ENCODE measurements at regions not wholly inside any gene's neighbourhood (a gene's known extent, or its start where the extent isn't known, plus 50 kb on each side); places are given as distances from the start of the nearest gene placed in this dataset.

DNA sequence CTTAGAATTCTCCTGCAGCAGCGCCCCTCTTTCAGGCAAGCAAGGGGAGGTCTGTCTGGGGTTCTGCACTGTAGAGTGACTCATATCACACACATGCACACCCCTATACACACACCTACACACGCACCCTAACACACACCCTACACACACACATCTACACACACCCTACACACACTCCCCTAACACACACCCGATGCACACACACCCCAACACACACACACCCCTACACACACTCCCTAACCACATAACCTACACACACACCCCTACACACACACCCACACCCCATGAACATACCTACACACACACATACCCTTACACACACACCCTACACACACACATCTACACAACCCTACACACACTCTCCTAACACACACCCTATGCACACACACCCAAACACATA, 493.2 kb downstream of the IRS2 start:
- no peak overlapping the region for H4K91ac ChIP-seq (ENCODE audit: insufficient read depth, low read depth, low read length)
- no peak overlapping the region for H3K4me3 ChIP-seq (ENCODE audit: insufficient read depth, low read depth, low read length)
- TF ChIP-seq SMC3 (IDR thresholded peaks at IDR 0.05; ENCODE audit: low read depth, low read length) (no peak), MXI1 (IDR thresholded peaks at IDR 0.05; ENCODE audit: borderline replicate concordance, low read depth, low read length) (no peak), MAFK (IDR thresholded peaks at IDR 0.05; ENCODE audit: low read depth, low read length) (no peak), CEBPB (IDR thresholded peaks at IDR 0.05; ENCODE audit: low read depth, low read length) (no peak), RFX5 (IDR thresholded peaks at IDR 0.05; ENCODE audit: low read depth, low read length) (no peak), CHD1 (IDR thresholded peaks at IDR 0.05; ENCODE audit: low read depth, low read length) (no peak), BHLHE40 (IDR thresholded peaks at IDR 0.05; ENCODE audit: low read depth, low read length) (no peak), RAD21 (IDR thresholded peaks at IDR 0.05; ENCODE audit: low read length) (no peak), RCOR1 (IDR thresholded peaks at IDR 0.05; ENCODE audit: insufficient replicate concordance, low read length) (no peak), MAZ (IDR thresholded peaks at IDR 0.05; ENCODE audit: borderline replicate concordance, low read depth, low read length) (no peak), CTCF (conservative IDR thresholded peaks at IDR 0.05; ENCODE audit: low read depth, low read length) (no peak), NFE2L2 (IDR thresholded peaks at IDR 0.05; ENCODE audit: low read depth, low read length) (no peak), POLR2A (IDR thresholded peaks at IDR 0.05; ENCODE audit: low read depth, low read length) (no peak), FOS (IDR thresholded peaks at IDR 0.05; ENCODE audit: low read depth, low read length) (no peak)
- no peak overlapping the region for H3K9ac ChIP-seq (ENCODE audit: low read depth, low read length)
- peak overlapping the region; percentile 42; the same call in 1 of the 2 replicates for H3K14ac ChIP-seq (replicated peaks; ENCODE audit: low read depth, low read length)
- intact Hi-C loops (cut with micrococcal nuclease): no loop called here
- 82 to 100% methylated on average over 1 to 2 of the region's 3 CpGs for WGBS, 2 experiments (ENCODE audit: extremely low coverage in 2 of 2, insufficient read length in 1 of 2)
- H2BK15ac ChIP-seq (ENCODE audit: low read depth, low read length): peak overlapping the region; percentile 74; the same call in 1 of the 3 replicates
- H2AK5ac ChIP-seq (ENCODE audit: low read depth, low read length): peak overlapping the region; percentile 81
- H3K18ac ChIP-seq (ENCODE audit: low read depth, low read length): no peak overlapping the region
- no peak overlapping the region for H3K4ac ChIP-seq (ENCODE audit: low read depth, low read length)
- in situ Hi-C loops (cut with MboI; ENCODE audit: low sequenced_read_pairs): no loop called here
- H2BK20ac ChIP-seq (ENCODE audit: low read depth, low read length): no peak overlapping the region
- dilution Hi-C loops (cut with HindIII; ENCODE audit: low sequenced_read_pairs, unreplicated experiment): no loop called here
- no peaks in the 10 kb centered on the region for H3K36me3 ChIP-seq (ENCODE audit: control insufficient read depth, insufficient read depth, low read length)
- no peak for DNase-seq
- no peak overlapping the region for H3K4me2 ChIP-seq (ENCODE audit: low read depth, low read length)
- no peak for ATAC-seq (ENCODE audit: low read depth)
- no peak overlapping the region for H2AFZ ChIP-seq (replicated peaks; ENCODE audit: low read length, poor library complexity)
- H3K9me1 ChIP-seq (ENCODE audit: insufficient read depth, low read length): peaks cover 14% of the 10 kb centered on the region
- no peak overlapping the region for H4K8ac ChIP-seq (ENCODE audit: low read depth in 2 of 2, low read length in 2 of 2)
- no peaks in the 10 kb centered on the region for H4K20me1 ChIP-seq (ENCODE audit: insufficient read depth, low read length)
- POLR2A ChIA-PET (ENCODE audit: unreplicated experiment): no interaction called here
- peak overlapping the region; percentile 48; the same call in 1 of the 2 replicates for H3K23ac ChIP-seq (ENCODE audit: low read depth, low read length)
- no peaks in the 10 kb centered on the region; the same call in 1 of the 2 replicates for H3K9me3 ChIP-seq (ENCODE audit: control insufficient read depth, insufficient read depth, low read length)
- BruUV-seq (replicated peaks): no TSS peak
- no peak overlapping the region for H2AK9ac ChIP-seq (replicated peaks; ENCODE audit: low read depth, low read length, poor library complexity)
- H3K27ac ChIP-seq (ENCODE audit: insufficient read depth, low read length): no peak overlapping the region
- no peaks in the 10 kb centered on the region; a peak in 1 of 4 replicates for H3K79me1 ChIP-seq (ENCODE audit: low read depth in 1 of 2, low read length in 2 of 2)
- no peak overlapping the region for H2BK120ac ChIP-seq (ENCODE audit: low read depth, low read length)
- peak overlapping the region; percentile 91 for H2BK5ac ChIP-seq (ENCODE audit: low read depth, low read length, poor library complexity, severe bottlenecking)
- H3K4me1 ChIP-seq (ENCODE audit: control insufficient read depth, insufficient read depth, low read length): peaks cover 5% of the 10 kb centered on the region
- no peak overlapping the region for H4K5ac ChIP-seq (ENCODE audit: low read depth, low read length)
- H3K56ac ChIP-seq (ENCODE audit: extremely low read depth, insufficient read depth, low read length): no peak overlapping the region
- CTCF ChIA-PET: no interaction called here
- no peaks in the 10 kb centered on the region for H3K27me3 ChIP-seq (ENCODE audit: control insufficient read depth, insufficient read depth, low read length)

Measured in IMR-90 (cell line).